Natural killer cell (primary cell): ENCODE measurements at regions not wholly inside any gene's neighbourhood (a gene's known extent, or its start where the extent isn't known, plus 50 kb on each side); places are given as distances from the start of the nearest gene placed in this dataset.

Experiments
- ATAC-seq, 3 donors: fragments of 150-1000 bp in 2 of 3; fragments of 200-7000 bp in 1 of 3; cut with Tn5 transposase; 1 replicate in 1 of 3; 2 replicates in 2 of 3; pipeline ENCODE4 v1.10.0; 2021; ENCODE audit warnings: mild to moderate bottlenecking in 2 of 3, moderate library complexity in 2 of 3
- DNase-seq, 2 donors: peaks; one replicate each; pipeline versions ENCODE4 v3.0.0 to v3.0.0-alpha.2; 2013 to 2021; ENCODE audit warnings: mixed read lengths in 1 of 2
- H3K27ac ChIP-seq: one replicate; pipeline ENCODE4 v1.5.1; 2013; ENCODE audit warnings: mild to moderate bottlenecking, low read length
- H3K27me3 ChIP-seq: one replicate; pipeline ENCODE4 v1.6.1; 2013; ENCODE audit warnings: low read length; ENCODE audit not compliant: control insufficient read depth, insufficient read depth
- H3K36me3 ChIP-seq: one replicate; pipeline ENCODE4 v1.6.1; 2013; ENCODE audit warnings: low read length; ENCODE audit not compliant: control insufficient read depth, insufficient read depth
- H3K4me1 ChIP-seq: one replicate; pipeline ENCODE4 v1.6.1; 2013; ENCODE audit warnings: low read length; ENCODE audit not compliant: control insufficient read depth, insufficient read depth
- H3K4me3 ChIP-seq: one replicate; pipeline ENCODE4 v1.5.1; 2013; ENCODE audit warnings: low read length
- H3K9me3 ChIP-seq: one replicate; pipeline ENCODE4 v1.6.1; 2013; ENCODE audit warnings: low read length; ENCODE audit not compliant: control insufficient read depth, insufficient read depth
- H3K27ac Mint-ChIP-seq, 2 donors: one replicate each; pipeline ENCODE4 v1.8.0; 2022; ENCODE audit warnings: mild to moderate bottlenecking in 2 of 2, mixed read lengths in 2 of 2, moderate library complexity in 1 of 2
- H3K27me3 Mint-ChIP-seq, 2 donors: one replicate each; pipeline ENCODE4 v1.8.0; 2022; ENCODE audit warnings: low read depth in 2 of 2, mixed read lengths in 2 of 2
- H3K36me3 Mint-ChIP-seq: one replicate; pipeline ENCODE4 v1.8.0; 2022; ENCODE audit warnings: mixed read lengths
- H3K4me1 Mint-ChIP-seq, 2 donors: one replicate each; pipeline ENCODE4 v1.8.0; 2022; ENCODE audit warnings: mixed read lengths in 2 of 2
- H3K4me3 Mint-ChIP-seq: one replicate; pipeline ENCODE4 v1.8.0; 2022; ENCODE audit warnings: mild to moderate bottlenecking, moderate library complexity, mixed read lengths
- H3K9me3 Mint-ChIP-seq, 2 donors: one replicate each; pipeline ENCODE4 v1.8.0; 2022; ENCODE audit warnings: mixed read lengths in 2 of 2
- WGBS: methylation state at CpG from one replicate; pipeline ENCODE4 v1.1.7; 2013; ENCODE audit warnings: missing lambda C conversion rate; ENCODE audit not compliant: insufficient coverage; 5-methylcytosine and 5-hydroxymethylcytosine counted together
- intact Hi-C: fragments of 100-400 bp; cut with micrococcal nuclease; formaldehyde crosslinking; loops from one replicate; pipeline ENCODE4 v1.14.2; 2022
- TF ChIP-seq, protein P1 (sequence below): fragments of 200-600 bp; IDR thresholded peaks from one replicate; pipeline ENCODE4 v1.8.0; 2022; ENCODE audit warnings: antibody characterized with exemption

DNA sequence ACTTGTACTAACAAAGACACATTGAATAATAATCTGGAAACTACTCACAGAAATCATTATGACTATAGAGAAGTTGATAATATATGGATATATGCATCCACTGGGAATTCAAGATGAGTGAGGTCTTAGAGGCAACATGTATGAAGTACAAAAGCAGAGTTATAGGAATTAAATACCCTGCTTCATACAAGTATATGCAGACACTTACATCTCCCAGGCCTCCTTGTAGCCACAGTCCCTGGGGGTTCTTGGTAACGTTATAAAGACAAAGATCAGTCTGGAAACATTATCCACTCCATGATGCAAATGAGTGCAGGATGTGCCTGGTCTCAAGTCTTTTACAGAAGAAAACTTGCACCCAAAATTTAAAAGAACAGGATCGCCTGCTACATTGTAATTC is 92.4 kb upstream of the ANXA1 start:
- Histone ChIP-seq H3K36me3 (no peaks in the 10 kb centered on the region), H3K4me1 (no peaks in the 10 kb centered on the region), H3K27me3 (no peaks in the 10 kb centered on the region), H3K27ac (no peak overlapping the region), H3K4me3 (no peak overlapping the region), H3K9me3 (no peaks in the 10 kb centered on the region)
- H3K4me3 Mint-ChIP-seq = no peak overlapping the region
- ATAC-seq = no peak
- no peaks in the 10 kb centered on the region for H3K36me3 Mint-ChIP-seq
- H3K9me3 Mint-ChIP-seq = no peaks in the 10 kb centered on the region
- WGBS = 80% methylated on average over 2 of the region's 2 CpGs
- peaks cover 0 to 13% of the 10 kb centered on the region in 2 donors for H3K27me3 Mint-ChIP-seq
- intact Hi-C loops = no loop called here
- no peak for DNase-seq
- H3K27ac Mint-ChIP-seq = no peak overlapping the region
- TF ChIP-seq, protein P1, sequence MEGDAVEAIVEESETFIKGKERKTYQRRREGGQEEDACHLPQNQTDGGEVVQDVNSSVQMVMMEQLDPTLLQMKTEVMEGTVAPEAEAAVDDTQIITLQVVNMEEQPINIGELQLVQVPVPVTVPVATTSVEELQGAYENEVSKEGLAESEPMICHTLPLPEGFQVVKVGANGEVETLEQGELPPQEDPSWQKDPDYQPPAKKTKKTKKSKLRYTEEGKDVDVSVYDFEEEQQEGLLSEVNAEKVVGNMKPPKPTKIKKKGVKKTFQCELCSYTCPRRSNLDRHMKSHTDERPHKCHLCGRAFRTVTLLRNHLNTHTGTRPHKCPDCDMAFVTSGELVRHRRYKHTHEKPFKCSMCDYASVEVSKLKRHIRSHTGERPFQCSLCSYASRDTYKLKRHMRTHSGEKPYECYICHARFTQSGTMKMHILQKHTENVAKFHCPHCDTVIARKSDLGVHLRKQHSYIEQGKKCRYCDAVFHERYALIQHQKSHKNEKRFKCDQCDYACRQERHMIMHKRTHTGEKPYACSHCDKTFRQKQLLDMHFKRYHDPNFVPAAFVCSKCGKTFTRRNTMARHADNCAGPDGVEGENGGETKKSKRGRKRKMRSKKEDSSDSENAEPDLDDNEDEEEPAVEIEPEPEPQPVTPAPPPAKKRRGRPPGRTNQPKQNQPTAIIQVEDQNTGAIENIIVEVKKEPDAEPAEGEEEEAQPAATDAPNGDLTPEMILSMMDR = no peak
- peaks cover 0 to under 1% of the 10 kb centered on the region in 2 donors for H3K4me1 Mint-ChIP-seq

DNA sequence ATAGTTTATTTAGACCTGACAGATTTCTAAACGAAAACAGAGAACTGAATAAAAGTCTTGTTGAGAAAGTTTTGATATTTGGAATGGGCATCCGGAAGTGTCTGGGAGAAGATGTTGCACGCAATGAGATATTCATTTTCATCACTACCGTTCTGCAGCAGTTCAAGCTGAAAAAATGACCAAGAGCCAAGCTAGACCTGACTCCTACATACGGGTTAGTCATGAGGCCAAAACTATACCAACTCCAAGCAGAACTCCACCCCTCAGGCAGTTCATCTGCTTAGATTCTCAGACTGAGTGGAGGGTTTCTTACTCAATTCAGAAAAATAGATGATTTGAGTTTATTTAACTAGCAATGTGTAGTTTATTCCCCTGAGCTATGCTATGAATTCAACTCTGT is 95.4 kb upstream of the ANXA1 start:
- no peak overlapping the region for H3K27ac Mint-ChIP-seq
- Histone ChIP-seq H3K9me3 (no peaks in the 10 kb centered on the region), H3K27me3 (peaks cover 3% of the 10 kb centered on the region), H3K36me3 (no peaks in the 10 kb centered on the region), H3K4me1 (no peaks in the 10 kb centered on the region), H3K4me3 (no peak overlapping the region), H3K27ac (no peak overlapping the region)
- H3K4me3 Mint-ChIP-seq = no peak overlapping the region
- H3K9me3 Mint-ChIP-seq = no peaks in the 10 kb centered on the region
- TF ChIP-seq, protein P1 = no peak
- H3K4me1 Mint-ChIP-seq = peaks cover 6 to 7% of the 10 kb centered on the region in 2 donors
- DNase-seq = no peak
- peaks cover 3 to 21% of the 10 kb centered on the region in 2 donors for H3K27me3 Mint-ChIP-seq
- 95% methylated on average over 5 of the region's 5 CpGs for WGBS
- ATAC-seq = no peak
- intact Hi-C loops = no loop called here
- no peaks in the 10 kb centered on the region for H3K36me3 Mint-ChIP-seq

DNA sequence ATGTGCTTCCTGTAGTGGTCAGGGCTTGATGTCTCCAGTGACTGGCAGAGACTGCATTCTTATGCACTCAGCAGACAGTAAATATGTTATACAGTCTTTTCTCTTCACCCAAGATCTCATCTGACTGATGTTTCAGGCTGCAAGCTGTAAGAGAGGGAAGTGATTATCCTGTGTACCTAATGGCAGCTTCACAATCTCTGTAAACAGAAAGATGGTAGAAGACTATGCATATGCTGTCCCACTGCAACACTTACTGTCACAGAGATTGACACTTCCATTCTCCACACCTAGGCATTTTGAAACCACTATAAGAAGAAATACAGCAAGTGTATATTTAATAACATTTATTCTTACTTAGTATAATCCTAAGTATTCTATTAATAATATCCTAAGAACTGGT is 97.6 kb upstream of the ANXA1 start:
- peaks cover 3% of the 10 kb centered on the region for H3K27me3 ChIP-seq
- H3K4me1 ChIP-seq = no peaks in the 10 kb centered on the region
- H3K9me3 ChIP-seq = no peaks in the 10 kb centered on the region
- ATAC-seq (peak in 1 of 3 donors; percentile 26), DNase-seq (no peak)
- H3K4me3 ChIP-seq = no peak overlapping the region
- no peak overlapping the region for H3K27ac Mint-ChIP-seq
- H3K4me1 Mint-ChIP-seq = peaks cover 6 to 7% of the 10 kb centered on the region in 2 donors
- H3K36me3 ChIP-seq = no peaks in the 10 kb centered on the region
- no peaks in the 10 kb centered on the region for H3K9me3 Mint-ChIP-seq
- no peak overlapping the region for H3K27ac ChIP-seq
- no peaks in the 10 kb centered on the region for H3K36me3 Mint-ChIP-seq
- peaks cover 5 to 18% of the 10 kb centered on the region in 2 donors for H3K27me3 Mint-ChIP-seq
- intact Hi-C loops = no loop called here
- TF ChIP-seq, protein P1 = no peak
- H3K4me3 Mint-ChIP-seq = no peak overlapping the region

DNA sequence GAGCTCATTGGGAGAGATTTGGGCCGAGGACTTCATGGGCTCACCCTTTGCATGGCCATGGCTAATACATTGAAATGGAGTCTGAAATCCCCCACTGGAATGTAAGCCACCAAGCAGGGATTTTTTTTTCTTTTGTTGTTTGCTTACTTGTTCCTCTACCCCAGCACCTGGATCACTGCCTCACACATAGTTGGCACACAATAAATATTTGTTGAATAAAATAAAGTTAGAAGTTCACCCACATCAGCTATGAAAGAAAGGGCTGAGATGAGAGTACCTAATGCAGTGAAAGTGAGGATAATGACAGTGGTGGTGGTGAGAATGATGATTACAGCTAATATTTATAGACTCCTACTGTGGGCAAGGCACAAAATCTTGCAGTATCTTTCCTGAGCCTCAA is 98.1 kb upstream of the ANXA1 start:
- H3K4me1 Mint-ChIP-seq = peaks cover 6 to 7% of the 10 kb centered on the region in 2 donors
- Histone ChIP-seq H3K36me3 (no peaks in the 10 kb centered on the region), H3K27me3 (peaks cover 3% of the 10 kb centered on the region), H3K4me3 (no peak overlapping the region), H3K4me1 (no peaks in the 10 kb centered on the region), H3K27ac (no peak overlapping the region), H3K9me3 (no peaks in the 10 kb centered on the region)
- TF ChIP-seq, protein P1 = no peak
- H3K27ac Mint-ChIP-seq = no peak overlapping the region
- WGBS = 74% methylated on average over 1 of the region's 1 CpG
- intact Hi-C loops = no loop called here
- H3K4me3 Mint-ChIP-seq = no peak overlapping the region
- no peaks in the 10 kb centered on the region for H3K9me3 Mint-ChIP-seq
- H3K36me3 Mint-ChIP-seq = no peaks in the 10 kb centered on the region
- no peak for DNase-seq
- H3K27me3 Mint-ChIP-seq = peaks cover 6 to 18% of the 10 kb centered on the region in 2 donors
- no peak for ATAC-seq
